GM12874 (cell line): ENCODE measurements at regions not wholly inside any gene's neighbourhood (a gene's known extent, or its start where the extent isn't known, plus 50 kb on each side); places are given as distances from the start of the nearest gene placed in this dataset.

ENCODE experiments used
- TF ChIP-seq, protein P1 (sequence below): IDR thresholded peaks from 2 replicates; pipeline ENCODE4 v1.5.1; 2011; ENCODE audit warnings: low read depth, mild to moderate bottlenecking, control low read depth, low read length, moderate library complexity; ENCODE audit not compliant: insufficient read depth

DNA sequence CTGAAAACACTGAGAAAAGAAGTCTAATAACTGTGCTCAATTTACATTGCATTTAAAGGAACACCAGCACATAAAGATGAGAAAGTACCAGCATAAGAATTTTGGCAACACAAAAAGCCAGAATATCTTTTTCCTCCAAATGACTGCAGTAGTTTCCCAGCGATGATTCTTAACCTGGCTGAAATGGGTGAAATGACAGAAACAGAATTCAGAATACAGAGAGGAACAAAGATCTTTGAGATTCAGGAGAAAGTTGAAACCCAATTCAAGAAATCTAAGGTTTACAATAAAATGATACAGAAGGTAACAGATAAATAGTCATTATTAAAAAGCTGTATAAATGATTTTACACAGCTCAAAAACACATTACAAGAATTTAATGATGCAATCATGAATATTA, 197.0 kb upstream of the EYS start:
- TF ChIP-seq, protein P1, sequence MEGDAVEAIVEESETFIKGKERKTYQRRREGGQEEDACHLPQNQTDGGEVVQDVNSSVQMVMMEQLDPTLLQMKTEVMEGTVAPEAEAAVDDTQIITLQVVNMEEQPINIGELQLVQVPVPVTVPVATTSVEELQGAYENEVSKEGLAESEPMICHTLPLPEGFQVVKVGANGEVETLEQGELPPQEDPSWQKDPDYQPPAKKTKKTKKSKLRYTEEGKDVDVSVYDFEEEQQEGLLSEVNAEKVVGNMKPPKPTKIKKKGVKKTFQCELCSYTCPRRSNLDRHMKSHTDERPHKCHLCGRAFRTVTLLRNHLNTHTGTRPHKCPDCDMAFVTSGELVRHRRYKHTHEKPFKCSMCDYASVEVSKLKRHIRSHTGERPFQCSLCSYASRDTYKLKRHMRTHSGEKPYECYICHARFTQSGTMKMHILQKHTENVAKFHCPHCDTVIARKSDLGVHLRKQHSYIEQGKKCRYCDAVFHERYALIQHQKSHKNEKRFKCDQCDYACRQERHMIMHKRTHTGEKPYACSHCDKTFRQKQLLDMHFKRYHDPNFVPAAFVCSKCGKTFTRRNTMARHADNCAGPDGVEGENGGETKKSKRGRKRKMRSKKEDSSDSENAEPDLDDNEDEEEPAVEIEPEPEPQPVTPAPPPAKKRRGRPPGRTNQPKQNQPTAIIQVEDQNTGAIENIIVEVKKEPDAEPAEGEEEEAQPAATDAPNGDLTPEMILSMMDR = no peak

DNA sequence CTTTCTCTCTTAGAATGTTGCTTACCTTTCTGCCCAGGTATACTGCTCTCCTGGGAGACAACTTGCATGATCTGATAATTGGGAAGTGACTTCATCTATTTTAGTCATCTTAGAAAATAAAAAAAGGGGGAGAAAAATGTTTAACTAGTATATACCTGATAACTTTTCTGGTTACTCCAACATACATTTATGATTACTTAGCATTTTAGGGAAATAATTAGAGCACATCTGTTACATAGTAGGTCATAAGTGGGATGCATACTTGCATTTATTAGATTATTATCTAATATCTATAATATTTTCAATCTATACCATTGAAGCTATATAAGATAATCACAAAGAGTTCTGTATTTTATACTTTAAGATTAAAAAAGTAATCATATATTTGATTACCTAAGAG, 193.9 kb upstream of the EYS start:
- TF ChIP-seq, protein P1 = no peak

DNA sequence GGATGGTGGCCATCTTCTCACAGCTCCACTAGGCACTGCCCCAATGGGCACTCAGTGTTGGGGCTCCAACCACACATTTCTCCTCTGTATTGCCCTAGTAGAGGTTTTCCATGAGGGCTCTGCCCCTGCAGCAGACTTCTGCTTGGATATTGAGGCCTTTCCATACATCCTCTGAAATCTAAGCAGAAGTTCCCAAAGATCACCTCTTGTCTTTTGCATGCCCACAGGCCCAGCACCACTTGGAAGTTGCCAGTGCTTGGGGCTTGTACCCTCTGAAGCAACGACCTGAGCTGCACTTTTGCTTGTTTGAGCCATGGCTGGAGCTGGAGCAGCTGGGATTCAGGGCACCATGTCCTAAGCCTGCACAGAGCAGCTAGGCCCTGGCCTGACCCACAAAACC, 189.1 kb upstream of the EYS start:
- TF ChIP-seq, protein P1 = no peak

DNA sequence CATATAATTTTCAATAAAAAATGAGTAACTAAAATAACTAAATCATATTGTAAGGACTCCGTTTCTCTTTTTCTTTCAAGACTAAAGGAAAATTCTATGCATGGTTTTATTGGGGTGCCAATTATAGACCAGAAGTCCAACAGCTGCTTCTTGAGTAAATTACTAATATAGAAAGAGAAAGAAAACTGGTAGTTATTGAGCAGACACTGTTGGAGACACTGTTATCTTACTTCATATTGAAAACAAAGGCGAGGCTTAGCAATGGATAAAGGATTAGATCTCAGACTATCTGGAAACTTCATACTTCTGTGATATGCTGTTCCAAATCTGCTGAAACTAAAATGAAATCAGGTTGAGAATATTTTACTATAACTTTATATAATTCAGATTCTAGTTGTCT, 169.6 kb upstream of the EYS start:
- TF ChIP-seq, protein P1 = no peak

DNA sequence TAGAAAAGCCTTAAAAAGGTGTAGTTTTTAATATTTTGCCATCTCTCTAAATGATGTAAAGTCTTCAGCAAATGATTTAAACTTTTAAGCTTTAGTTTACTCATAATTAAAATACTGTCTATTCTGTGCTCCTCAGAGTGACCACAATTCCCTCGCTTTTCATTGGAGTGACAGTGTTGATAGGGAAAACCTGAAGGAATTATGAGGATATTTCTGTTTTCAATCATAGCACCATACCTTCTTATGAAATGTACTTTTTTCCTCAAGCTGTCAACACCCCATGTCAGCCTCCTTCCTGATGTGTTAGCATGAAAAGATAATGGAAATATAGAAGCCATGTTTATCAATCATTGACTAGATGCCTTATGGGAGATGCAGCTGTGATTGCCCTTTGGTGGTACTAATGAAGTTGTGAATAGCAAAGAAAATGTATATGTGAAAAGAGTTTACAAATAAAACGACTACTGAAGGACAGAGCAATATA, 145.4 kb upstream of the EYS start:
- TF ChIP-seq, protein P1 = no peak

DNA sequence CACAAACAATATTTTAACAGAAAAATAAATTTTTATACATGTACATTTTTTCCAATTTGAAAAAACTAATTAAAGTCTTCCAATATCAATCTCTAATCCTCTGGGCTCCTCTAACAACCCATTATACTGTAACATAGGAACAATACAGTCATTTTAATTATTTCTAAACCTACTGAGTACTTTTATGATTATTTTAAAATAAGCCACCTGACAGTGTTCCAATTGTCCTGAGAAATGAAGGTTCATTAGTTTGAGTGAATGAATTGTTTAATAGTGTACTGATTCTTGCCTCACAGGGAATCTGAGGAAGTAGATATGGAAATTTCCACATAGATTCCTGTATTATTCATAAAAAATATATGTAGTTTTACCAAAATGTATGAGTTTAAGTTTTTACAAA, 123.1 kb upstream of the EYS start:
- TF ChIP-seq, protein P1 = no peak

DNA sequence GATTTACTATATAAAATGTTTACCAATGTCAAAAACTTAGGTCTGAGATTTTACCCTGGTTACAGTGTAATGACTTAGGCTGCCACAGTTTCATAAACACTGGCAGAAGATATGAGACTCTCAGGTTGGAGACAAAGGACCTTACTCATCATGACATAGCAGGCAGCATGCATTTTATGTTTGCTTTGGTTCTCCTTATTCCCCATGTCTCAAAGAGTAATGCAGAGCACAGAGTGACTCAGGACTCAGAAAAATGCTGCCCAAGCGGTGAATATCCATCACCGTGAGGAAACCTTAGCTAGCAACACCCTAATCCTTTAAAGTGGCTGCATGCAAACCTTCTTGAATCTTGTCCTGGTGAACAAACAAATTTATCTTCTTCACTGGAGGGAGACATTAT, 112.1 kb upstream of the EYS start:
- TF ChIP-seq, protein P1 = no peak

DNA sequence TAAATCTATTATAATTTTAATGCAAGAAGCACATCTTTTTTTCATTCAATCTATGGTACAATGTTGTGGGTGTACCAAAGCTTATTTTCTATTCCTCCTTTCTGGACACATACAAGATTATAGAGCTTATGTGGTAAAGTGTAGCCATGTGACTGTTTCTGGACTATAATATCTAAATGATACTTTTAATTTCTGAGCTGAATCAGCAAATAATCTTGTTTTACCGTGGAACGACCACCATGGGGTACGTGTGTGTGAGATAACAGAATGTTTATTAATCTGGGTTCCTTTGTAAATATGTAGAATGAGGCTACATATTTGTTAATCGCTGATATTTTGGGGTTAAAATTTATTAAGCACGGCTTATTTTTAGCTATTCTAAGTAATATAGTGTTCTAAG, 111.5 kb upstream of the EYS start:
- TF ChIP-seq, protein P1 = no peak
